Natural killer cell treated with Interleukin-12 subunit alpha and Interleukin-12 subunit beta and Interleukin-15 and Interleukin-18, amount 100 ng/mL, for 72 hours (primary cell): ENCODE measurements at regions not wholly inside any gene's neighbourhood (a gene's known extent, or its start where the extent isn't known, plus 50 kb on each side); places are given as distances from the start of the nearest gene placed in this dataset.

Experiments
- ATAC-seq, 2 donors: fragments of 150-1000 bp; cut with Tn5 transposase in 1 of 2; sonication (Bioruptor Pico), chemical (Tn5 transposase) in 1 of 2; 2 replicates each; pipeline ENCODE4 v1.10.0; 2021
- DNase-seq: peaks from one replicate; pipeline ENCODE4 v3.0.0; 2022; ENCODE audit warnings: low spot score
- H3K27ac Mint-ChIP-seq, 2 donors: 1 replicate in 1 of 2; 2 replicates in 1 of 2; pipeline ENCODE4 v1.8.0; 2022; ENCODE audit warnings: mixed read lengths in 2 of 2, mild to moderate bottlenecking in 1 of 2, moderate library complexity in 1 of 2
- H3K27me3 Mint-ChIP-seq, 2 donors: 1 replicate in 1 of 2; 2 replicates in 1 of 2; pipeline ENCODE4 v1.8.0; 2022; ENCODE audit warnings: mixed read lengths in 2 of 2
- H3K36me3 Mint-ChIP-seq: one replicate; pipeline ENCODE4 v1.8.0; 2022; ENCODE audit warnings: mixed read lengths
- H3K4me1 Mint-ChIP-seq, 2 donors: 1 replicate in 1 of 2; 2 replicates in 1 of 2; pipeline ENCODE4 v1.8.0; 2022; ENCODE audit warnings: low read depth in 2 of 2, mixed read lengths in 2 of 2, mild to moderate bottlenecking in 1 of 2
- H3K4me3 Mint-ChIP-seq: one replicate; pipeline ENCODE4 v1.8.0; 2022; ENCODE audit warnings: mixed read lengths
- H3K9me3 Mint-ChIP-seq: 2 replicates; pipeline ENCODE4 v1.8.0; 2022; ENCODE audit warnings: mixed read lengths

DNA sequence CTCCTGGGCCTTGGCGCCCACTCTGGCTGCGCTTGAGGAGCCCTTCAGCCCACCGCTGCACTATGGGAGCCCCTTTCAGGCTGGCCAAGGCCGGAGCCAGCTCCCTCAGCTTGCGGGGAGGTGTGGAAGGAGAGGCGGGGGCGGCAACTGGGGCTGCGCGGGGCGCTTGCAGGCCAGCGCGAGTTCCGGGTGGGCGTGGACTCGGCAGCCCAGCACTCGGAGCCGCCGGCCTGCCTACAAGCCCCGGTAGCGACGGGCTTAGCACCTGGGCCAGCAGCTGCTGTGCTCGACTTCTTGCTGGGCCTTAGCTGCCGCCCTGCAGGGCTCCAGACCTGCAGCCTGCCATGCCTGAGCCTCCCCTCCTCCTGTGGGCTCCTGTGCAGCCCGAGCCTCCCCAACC, 141.5 kb upstream of the SLC39A10 start:
- H3K4me3 Mint-ChIP-seq: no peak overlapping the region
- H3K27me3 Mint-ChIP-seq: no peaks in the 10 kb centered on the region
- DNase-seq: no peak
- H3K4me1 Mint-ChIP-seq: peaks cover 6 to 10% of the 10 kb centered on the region in 2 donors
- H3K36me3 Mint-ChIP-seq: no peaks in the 10 kb centered on the region
- H3K9me3 Mint-ChIP-seq: no peaks in the 10 kb centered on the region
- H3K27ac Mint-ChIP-seq: no peak overlapping the region
- no peak for ATAC-seq

GRCh38 chr2:195514365-195514764, 142.7 kb upstream of the SLC39A10 start:
- peaks cover 3% of the 10 kb centered on the region for H3K36me3 Mint-ChIP-seq

GRCh38 chr2:195513119-195513518, 143.9 kb upstream of the SLC39A10 start:
- H3K4me1 Mint-ChIP-seq: peaks cover 13 to 19% of the 10 kb centered on the region in 2 donors
- no peak for ATAC-seq
- peaks cover 11% of the 10 kb centered on the region for H3K36me3 Mint-ChIP-seq
- no peak for DNase-seq
- H3K4me3 Mint-ChIP-seq: no peak overlapping the region
- no peak overlapping the region for H3K27ac Mint-ChIP-seq
- peaks cover 0 to 2% of the 10 kb centered on the region in 2 donors for H3K27me3 Mint-ChIP-seq
- peaks cover 8% of the 10 kb centered on the region for H3K9me3 Mint-ChIP-seq

More at GRCh38 chr2:195514365-195514764, 142.7 kb upstream of the SLC39A10 start:
- DNase-seq (no peak), ATAC-seq (peak in 1 of 2 donors; percentile 57)
- H3K27me3 Mint-ChIP-seq: no peaks in the 10 kb centered on the region
- H3K9me3 Mint-ChIP-seq: peaks cover 5% of the 10 kb centered on the region
- H3K27ac Mint-ChIP-seq: peak overlapping the region in 1 of 2 donors; percentile 8
- no peak overlapping the region for H3K4me3 Mint-ChIP-seq
- H3K4me1 Mint-ChIP-seq: peaks cover 12 to 15% of the 10 kb centered on the region in 2 donors

DNA sequence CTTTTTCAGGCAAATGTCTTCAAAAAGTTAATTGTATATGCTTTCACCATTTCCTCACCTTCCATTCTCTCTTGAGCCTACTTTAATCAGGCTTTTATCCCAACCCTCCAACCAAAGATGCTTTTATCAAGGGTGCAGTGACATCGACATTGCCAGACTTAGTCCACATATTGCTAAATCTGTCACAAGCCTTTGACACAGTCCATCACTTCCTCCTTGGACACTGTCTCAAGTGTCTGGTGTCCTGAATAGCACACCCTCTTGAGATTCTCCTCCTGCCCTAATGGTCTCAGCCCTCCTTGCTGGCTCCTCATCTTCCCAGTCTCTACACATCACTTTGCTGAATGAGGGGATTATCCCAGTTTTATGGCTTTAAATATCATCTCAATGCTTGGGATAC, 147.5 kb upstream of the SLC39A10 start:
- Mint-ChIP-seq H3K9me3 (peaks cover 14% of the 10 kb centered on the region), H3K27ac (peak overlapping the region in 1 of 2 donors; percentile 1), H3K36me3 (peaks cover 21% of the 10 kb centered on the region), H3K27me3 (peaks cover 0 to 2% of the 10 kb centered on the region in 2 donors), H3K4me3 (no peak overlapping the region), H3K4me1 (peaks cover 15 to 31% of the 10 kb centered on the region in 2 donors)
- DNase-seq (no peak), ATAC-seq (no peak)

DNA sequence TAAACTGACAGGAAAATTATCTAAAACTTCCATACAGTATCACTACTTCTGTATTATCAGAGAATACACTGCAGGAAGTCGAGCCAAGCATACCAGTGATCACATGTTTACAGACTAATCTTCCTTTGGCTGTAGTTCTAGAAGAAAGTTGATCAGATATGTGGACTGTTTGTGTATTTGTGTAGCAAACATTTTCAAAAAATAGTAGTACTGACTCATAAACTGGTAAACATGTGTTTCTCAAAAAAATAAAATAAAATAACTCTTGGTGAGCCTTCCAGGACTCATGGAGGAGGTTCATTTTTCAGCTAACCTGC, 148.9 kb upstream of the SLC39A10 start:
- Mint-ChIP-seq H3K9me3 (peaks cover 14% of the 10 kb centered on the region), H3K36me3 (peaks cover 22% of the 10 kb centered on the region), H3K27me3 (peaks cover 0 to 2% of the 10 kb centered on the region in 2 donors), H3K4me3 (no peak overlapping the region), H3K4me1 (peaks cover 16 to 29% of the 10 kb centered on the region in 2 donors), H3K27ac (no peak overlapping the region)
- ATAC-seq (no peak), DNase-seq (no peak)

- Mint-ChIP-seq H3K4me1 (peaks cover 19 to 33% of the 10 kb centered on the region in 2 donors), H3K27ac (no peak overlapping the region), H3K9me3 (peaks cover 14% of the 10 kb centered on the region), H3K36me3 (peaks cover 22% of the 10 kb centered on the region), H3K4me3 (no peak overlapping the region), H3K27me3 (peaks cover 0 to 2% of the 10 kb centered on the region in 2 donors)
- DNase-seq (no peak), ATAC-seq (no peak)
Measured at GRCh38 chr2:195507447-195508138, 149.4 kb upstream of the SLC39A10 start.

- Mint-ChIP-seq H3K27me3 (peaks cover 0 to 2% of the 10 kb centered on the region in 2 donors), H3K9me3 (peaks cover 14% of the 10 kb centered on the region), H3K4me3 (no peak overlapping the region), H3K36me3 (peaks cover 28% of the 10 kb centered on the region), H3K4me1 (peaks cover 26 to 42% of the 10 kb centered on the region in 2 donors), H3K27ac (peak overlapping the region in 1 of 2 donors; percentile 71)
- DNase-seq (no peak), ATAC-seq (no peak)
Measured at GRCh38 chr2:195505701-195506100, 151.3 kb upstream of the SLC39A10 start.

DNA sequence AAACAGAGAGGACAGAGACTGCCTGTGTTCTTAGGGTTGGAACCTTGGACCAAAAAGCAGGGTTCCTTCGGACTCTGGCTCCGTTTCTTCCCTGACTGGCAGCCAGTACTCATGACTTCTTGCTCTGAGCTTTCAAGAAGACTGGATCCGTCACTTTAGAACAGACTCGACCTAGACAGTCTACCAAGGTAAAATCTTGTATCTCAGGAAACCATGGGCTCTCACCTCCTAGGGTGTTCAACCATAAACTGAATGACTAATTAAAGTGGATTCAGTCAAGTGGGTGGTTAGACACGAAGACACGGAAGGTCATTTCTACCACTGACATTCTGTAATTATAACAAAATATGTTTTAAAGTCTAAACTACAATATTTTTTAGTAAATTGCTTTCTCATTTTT, 153.8 kb upstream of the SLC39A10 start:
- H3K9me3 Mint-ChIP-seq: peaks cover 6% of the 10 kb centered on the region
- DNase-seq (no peak), ATAC-seq (peak; percentile 71 to 92)
- peak overlapping the region; percentile 56 for H3K4me3 Mint-ChIP-seq
- peaks cover 21 to 35% of the 10 kb centered on the region in 2 donors for H3K4me1 Mint-ChIP-seq
- peak overlapping the region; percentile 80 to 85 for H3K27ac Mint-ChIP-seq
- H3K36me3 Mint-ChIP-seq: peaks cover 21% of the 10 kb centered on the region
- H3K27me3 Mint-ChIP-seq: no peaks in the 10 kb centered on the region

- DNase-seq (no peak), ATAC-seq (peak in 1 of 2 donors; percentile 24)
- no peak overlapping the region for H3K4me3 Mint-ChIP-seq
- H3K9me3 Mint-ChIP-seq: peaks cover under 1% of the 10 kb centered on the region
- peaks cover 25 to 40% of the 10 kb centered on the region in 2 donors for H3K4me1 Mint-ChIP-seq
- H3K27ac Mint-ChIP-seq: peak overlapping the region in 1 of 2 donors; percentile 80
- H3K36me3 Mint-ChIP-seq: peaks cover 14% of the 10 kb centered on the region
- H3K27me3 Mint-ChIP-seq: no peaks in the 10 kb centered on the region
Measured at GRCh38 chr2:195501746-195502145, 155.3 kb upstream of the SLC39A10 start.

DNA sequence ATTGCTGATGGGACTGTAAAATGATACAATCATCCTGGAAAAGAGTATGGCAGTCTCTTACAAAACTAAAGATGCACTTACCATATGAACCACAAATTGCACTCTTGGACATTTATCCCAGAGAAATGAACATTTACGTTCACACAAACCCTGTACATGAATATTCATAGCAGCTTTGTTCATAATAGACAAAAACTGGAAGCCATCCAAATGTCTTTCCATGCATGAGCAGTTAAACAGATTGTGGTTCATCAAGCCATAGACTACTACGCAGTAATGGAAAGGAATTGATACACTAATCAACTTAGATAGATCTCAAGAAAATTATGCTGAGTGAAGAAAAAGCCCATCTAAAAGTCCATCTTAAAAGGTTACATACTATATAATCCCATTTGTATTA, 156.1 kb upstream of the SLC39A10 start:
- no peak overlapping the region for H3K4me3 Mint-ChIP-seq
- ATAC-seq (no peak), DNase-seq (no peak)
- no peaks in the 10 kb centered on the region for H3K9me3 Mint-ChIP-seq
- peaks cover 14% of the 10 kb centered on the region for H3K36me3 Mint-ChIP-seq
- H3K27me3 Mint-ChIP-seq: no peaks in the 10 kb centered on the region
- peaks cover 28 to 44% of the 10 kb centered on the region in 2 donors for H3K4me1 Mint-ChIP-seq
- peak overlapping the region; percentile 17 to 46 for H3K27ac Mint-ChIP-seq

DNA sequence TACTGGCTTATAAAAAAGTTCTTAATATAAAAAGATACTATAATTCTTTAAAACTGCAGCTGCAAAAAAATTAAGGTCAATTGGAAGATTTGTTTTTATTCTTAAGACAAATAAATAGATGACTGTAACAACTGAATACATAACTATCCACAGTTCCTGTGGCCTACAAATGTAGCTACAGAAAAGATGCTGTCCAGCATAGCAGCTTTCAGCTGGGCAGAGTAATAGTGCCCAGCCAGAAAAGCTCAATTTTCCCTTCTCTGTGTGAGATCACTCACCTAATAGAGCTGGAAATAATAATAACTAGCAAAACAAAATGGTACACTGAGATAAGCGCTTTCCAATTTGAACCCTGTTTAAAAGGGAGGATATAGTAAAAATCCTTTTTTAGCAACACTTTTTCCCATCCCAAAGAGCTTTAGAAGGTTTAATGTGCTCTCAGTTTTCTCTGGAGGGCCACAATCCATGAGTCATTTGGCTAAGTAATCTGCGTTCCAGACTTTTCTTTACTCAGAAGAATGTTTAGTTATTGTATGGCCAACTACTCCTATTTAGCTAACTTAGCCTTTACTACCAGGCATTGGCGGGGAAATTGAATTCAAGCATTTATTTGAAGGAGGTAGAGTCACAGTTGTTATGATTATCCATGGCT, 158.1 kb upstream of the SLC39A10 start:
- Mint-ChIP-seq H3K36me3 (peaks cover 10% of the 10 kb centered on the region), H3K27me3 (no peaks in the 10 kb centered on the region), H3K9me3 (no peaks in the 10 kb centered on the region), H3K4me1 (peaks cover 29 to 37% of the 10 kb centered on the region in 2 donors), H3K27ac (peak overlapping the region in 1 of 2 donors; percentile 21), H3K4me3 (no peak overlapping the region)
- ATAC-seq: no peak
- DNase-seq: no peak

- H3K27me3 Mint-ChIP-seq: no peaks in the 10 kb centered on the region
- ATAC-seq (no peak), DNase-seq (no peak)
- peaks cover 28 to 35% of the 10 kb centered on the region in 2 donors for H3K4me1 Mint-ChIP-seq
- peaks cover 10% of the 10 kb centered on the region for H3K36me3 Mint-ChIP-seq
- no peak overlapping the region for H3K4me3 Mint-ChIP-seq
- H3K27ac Mint-ChIP-seq: peak overlapping the region; percentile 37 to 41
- no peaks in the 10 kb centered on the region for H3K9me3 Mint-ChIP-seq
Measured at GRCh38 chr2:195498176-195498575, 158.8 kb upstream of the SLC39A10 start.

DNA sequence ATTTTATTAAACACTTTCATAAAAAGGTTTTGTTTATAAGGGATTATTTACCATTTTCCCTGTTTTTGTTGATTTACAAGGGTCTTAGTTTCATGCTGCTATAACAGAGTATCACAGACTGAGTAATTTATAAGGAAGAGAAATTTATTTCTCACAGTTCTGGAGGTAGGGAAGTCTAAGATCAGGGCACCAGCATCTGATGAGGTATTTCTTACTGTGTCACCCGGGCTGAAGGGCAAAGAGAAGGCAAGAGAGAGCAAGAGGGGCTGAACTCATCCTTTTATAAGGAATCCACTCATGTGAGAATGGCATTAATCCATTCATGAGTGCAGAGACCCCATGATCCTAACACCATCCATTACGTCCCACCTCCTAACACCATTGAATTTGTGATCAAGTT, 160.0 kb upstream of the SLC39A10 start:
- Mint-ChIP-seq H3K36me3 (peaks cover 10% of the 10 kb centered on the region), H3K9me3 (no peaks in the 10 kb centered on the region), H3K4me1 (peaks cover 22 to 27% of the 10 kb centered on the region in 2 donors), H3K27ac (peak overlapping the region; percentile 41 to 55), H3K27me3 (no peaks in the 10 kb centered on the region), H3K4me3 (no peak overlapping the region)
- DNase-seq (no peak), ATAC-seq (no peak)

DNA sequence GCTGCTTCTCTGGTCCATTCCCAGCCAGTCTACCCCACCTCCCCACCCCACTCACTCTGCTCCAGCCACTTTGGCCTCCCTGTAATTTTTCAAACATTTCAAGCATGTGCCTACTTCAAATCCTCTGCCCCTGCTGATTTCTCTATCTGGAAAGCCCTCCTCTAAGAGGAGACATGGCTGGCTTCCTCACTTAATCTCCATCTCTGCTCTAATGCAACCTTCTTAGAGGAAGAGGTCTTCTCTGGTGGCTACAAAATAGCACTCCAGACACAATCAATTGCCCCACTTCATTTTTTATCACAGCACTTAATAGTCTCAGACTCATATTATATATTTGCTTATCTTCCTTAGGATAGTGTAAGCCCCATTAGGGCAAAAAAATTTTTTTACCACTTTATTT, 161.1 kb upstream of the SLC39A10 start:
- Mint-ChIP-seq H3K36me3 (peaks cover 6% of the 10 kb centered on the region), H3K4me3 (no peak overlapping the region), H3K9me3 (no peaks in the 10 kb centered on the region), H3K27me3 (no peaks in the 10 kb centered on the region), H3K27ac (peak overlapping the region; percentile 1 to 55), H3K4me1 (peaks cover 23 to 29% of the 10 kb centered on the region in 2 donors)
- ATAC-seq: peak in 1 of 2 donors; percentile 9
- no peak for DNase-seq
